SJCRH30 (cell line): ENCODE measurements at regions not wholly inside any gene's neighbourhood (a gene's known extent, or its start where the extent isn't known, plus 50 kb on each side); places are given as distances from the start of the nearest gene placed in this dataset.

Experiments
- DNase-seq, 2 experiments: peaks; one replicate each; pipeline ENCODE4 v3.0.0-alpha.2; 2015 to 2020
- H3K27ac ChIP-seq: fragments of 250-450 bp; sonication (Bioruptor Pico); 2 replicates; pipeline ENCODE4 v1.5.1; 2020; ENCODE audit warnings: mild to moderate bottlenecking, moderate library complexity
- H3K27me3 ChIP-seq: fragments of 250-450 bp; sonication (Bioruptor Pico); 2 replicates; pipeline ENCODE4 v1.5.1; 2020; ENCODE audit warnings: mild to moderate bottlenecking, moderate library complexity
- H3K36me3 ChIP-seq: fragments of 250-450 bp; sonication (Bioruptor Pico); 2 replicates; pipeline ENCODE4 v1.5.1; 2020; ENCODE audit warnings: mild to moderate bottlenecking, moderate library complexity
- H3K4me1 ChIP-seq: fragments of 250-450 bp; sonication (Bioruptor Pico); 2 replicates; pipeline ENCODE4 v1.5.1; 2020; ENCODE audit warnings: mild to moderate bottlenecking, moderate library complexity
- H3K4me3 ChIP-seq: fragments of 250-450 bp; sonication (Bioruptor Pico); 2 replicates; pipeline ENCODE4 v1.5.1; 2020; ENCODE audit warnings: mild to moderate bottlenecking, moderate library complexity
- H3K9me3 ChIP-seq: fragments of 250-450 bp; sonication (Bioruptor Pico); replicated peaks from 2 replicates; pipeline ENCODE4 v1.5.1; 2020; ENCODE audit warnings: mild to moderate bottlenecking, moderate library complexity

GRCh38 chr11:104583857-104584256 lies 314.4 kb downstream of the CASP12 start:
- no peaks in the 10 kb centered on the region for H3K9me3 ChIP-seq
- no peaks in the 10 kb centered on the region for H3K4me1 ChIP-seq
- H3K36me3 ChIP-seq = no peaks in the 10 kb centered on the region
- DNase-seq = no peak
- H3K27me3 ChIP-seq = no peaks in the 10 kb centered on the region
- no peak overlapping the region for H3K4me3 ChIP-seq
- no peak overlapping the region for H3K27ac ChIP-seq

- no peaks in the 10 kb centered on the region for H3K4me1 ChIP-seq
- no peak overlapping the region for H3K27ac ChIP-seq
- H3K4me3 ChIP-seq = no peak overlapping the region
- H3K9me3 ChIP-seq = no peaks in the 10 kb centered on the region
- no peaks in the 10 kb centered on the region for H3K27me3 ChIP-seq
- DNase-seq = no peak
- no peaks in the 10 kb centered on the region for H3K36me3 ChIP-seq
Measured at GRCh38 chr11:104582431-104582830, 315.8 kb downstream of the CASP12 start.

GRCh38 chr11:104581246-104581980 lies 316.8 kb downstream of the CASP12 start:
- Histone ChIP-seq H3K4me3 (no peak overlapping the region), H3K36me3 (no peaks in the 10 kb centered on the region), H3K4me1 (no peaks in the 10 kb centered on the region), H3K27ac (no peak overlapping the region), H3K27me3 (no peaks in the 10 kb centered on the region), H3K9me3 (no peaks in the 10 kb centered on the region)
- no peak for DNase-seq

- Histone ChIP-seq H3K9me3 (no peaks in the 10 kb centered on the region), H3K4me3 (no peak overlapping the region), H3K4me1 (no peaks in the 10 kb centered on the region), H3K27ac (no peak overlapping the region), H3K27me3 (no peaks in the 10 kb centered on the region), H3K36me3 (no peaks in the 10 kb centered on the region)
- DNase-seq = no peak
Measured at GRCh38 chr11:104573441-104573990, 324.7 kb downstream of the CASP12 start.

- Histone ChIP-seq H3K9me3 (no peaks in the 10 kb centered on the region), H3K4me3 (no peak overlapping the region), H3K36me3 (no peaks in the 10 kb centered on the region), H3K4me1 (no peaks in the 10 kb centered on the region), H3K27me3 (no peaks in the 10 kb centered on the region), H3K27ac (no peak overlapping the region)
- no peak for DNase-seq
Measured at GRCh38 chr11:104572279-104572678, 326.0 kb downstream of the CASP12 start.

- no peaks in the 10 kb centered on the region for H3K4me1 ChIP-seq
- H3K27ac ChIP-seq = no peak overlapping the region
- no peak overlapping the region for H3K4me3 ChIP-seq
- no peaks in the 10 kb centered on the region for H3K36me3 ChIP-seq
- H3K27me3 ChIP-seq = no peaks in the 10 kb centered on the region
- no peak for DNase-seq
- H3K9me3 ChIP-seq = no peaks in the 10 kb centered on the region
Measured at GRCh38 chr11:104570078-104570701, 328.1 kb downstream of the CASP12 start.

- Histone ChIP-seq H3K4me1 (no peaks in the 10 kb centered on the region), H3K4me3 (no peak overlapping the region), H3K27me3 (no peaks in the 10 kb centered on the region), H3K9me3 (no peaks in the 10 kb centered on the region), H3K36me3 (no peaks in the 10 kb centered on the region), H3K27ac (no peak overlapping the region)
- DNase-seq = no peak
Measured at GRCh38 chr11:104565583-104565961, 332.7 kb downstream of the CASP12 start.

GRCh38 chr11:104564921-104565582 lies 333.2 kb downstream of the CASP12 start:
- Histone ChIP-seq H3K4me1 (no peaks in the 10 kb centered on the region), H3K9me3 (no peaks in the 10 kb centered on the region), H3K27ac (no peak overlapping the region), H3K36me3 (no peaks in the 10 kb centered on the region), H3K4me3 (no peak overlapping the region), H3K27me3 (no peaks in the 10 kb centered on the region)
- DNase-seq = no peak

GRCh38 chr11:104556606-104557301 lies 341.5 kb downstream of the CASP12 start:
- Histone ChIP-seq H3K4me1 (no peaks in the 10 kb centered on the region), H3K27me3 (no peaks in the 10 kb centered on the region), H3K4me3 (no peak overlapping the region), H3K27ac (no peak overlapping the region), H3K9me3 (no peaks in the 10 kb centered on the region), H3K36me3 (no peaks in the 10 kb centered on the region)
- DNase-seq = no peak

- Histone ChIP-seq H3K36me3 (no peaks in the 10 kb centered on the region), H3K27ac (no peak overlapping the region), H3K9me3 (no peaks in the 10 kb centered on the region), H3K4me1 (no peaks in the 10 kb centered on the region), H3K27me3 (no peaks in the 10 kb centered on the region), H3K4me3 (no peak overlapping the region)
- no peak for DNase-seq
Measured at GRCh38 chr11:104549019-104549418, 349.2 kb downstream of the CASP12 start.

GRCh38 chr11:104547996-104548661 lies 350.1 kb downstream of the CASP12 start:
- no peaks in the 10 kb centered on the region for H3K36me3 ChIP-seq
- no peak for DNase-seq
- no peaks in the 10 kb centered on the region for H3K9me3 ChIP-seq
- no peak overlapping the region for H3K4me3 ChIP-seq
- H3K27me3 ChIP-seq = no peaks in the 10 kb centered on the region
- no peaks in the 10 kb centered on the region for H3K4me1 ChIP-seq
- no peak overlapping the region for H3K27ac ChIP-seq

GRCh38 chr11:104546501-104546900 lies 351.8 kb downstream of the CASP12 start:
- no peaks in the 10 kb centered on the region for H3K27me3 ChIP-seq
- H3K27ac ChIP-seq = no peak overlapping the region
- H3K4me1 ChIP-seq = no peaks in the 10 kb centered on the region
- no peaks in the 10 kb centered on the region for H3K36me3 ChIP-seq
- DNase-seq = no peak
- H3K9me3 ChIP-seq = no peaks in the 10 kb centered on the region
- H3K4me3 ChIP-seq = no peak overlapping the region

- H3K27ac ChIP-seq = no peak overlapping the region
- DNase-seq = no peak
- no peaks in the 10 kb centered on the region for H3K9me3 ChIP-seq
- H3K4me3 ChIP-seq = no peak overlapping the region
- H3K4me1 ChIP-seq = no peaks in the 10 kb centered on the region
- no peaks in the 10 kb centered on the region for H3K27me3 ChIP-seq
- H3K36me3 ChIP-seq = no peaks in the 10 kb centered on the region
Measured at GRCh38 chr11:104541701-104542100, 356.6 kb downstream of the CASP12 start.

- H3K9me3 ChIP-seq = no peaks in the 10 kb centered on the region
- no peak for DNase-seq
- no peaks in the 10 kb centered on the region for H3K27me3 ChIP-seq
- no peaks in the 10 kb centered on the region for H3K4me1 ChIP-seq
- H3K27ac ChIP-seq = no peak overlapping the region
- H3K36me3 ChIP-seq = no peaks in the 10 kb centered on the region
- no peak overlapping the region for H3K4me3 ChIP-seq
Measured at GRCh38 chr11:104538313-104538712, 359.9 kb downstream of the CASP12 start.
